Suprapubic skin (tissue), 4 donors: ENCODE measurements at regions not wholly inside any gene's neighbourhood (a gene's known extent, or its start where the extent isn't known, plus 50 kb on each side); places are given as distances from the start of the nearest gene placed in this dataset.
A peak's percentile ranks its signal among the peaks of the same experiment; 100 is the strongest.

Source experiments
- DNase-seq, 2 donors: peaks; one replicate each; pipeline ENCODE4 v3.0.0-alpha.2; 2019; ENCODE audit warnings: low spot score in 2 of 2
- H3K27ac ChIP-seq: fragments of 200-600 bp; sonication (generic); one replicate; pipeline ENCODE4 v1.5.1; 2019
- H3K27me3 ChIP-seq: fragments of 200-600 bp; sonication (generic); one replicate; pipeline ENCODE4 v1.5.1; 2019
- H3K36me3 ChIP-seq: fragments of 200-600 bp; sonication (generic); one replicate; pipeline ENCODE4 v1.5.1; 2019
- H3K4me1 ChIP-seq: fragments of 200-600 bp; sonication (generic); one replicate; pipeline ENCODE4 v1.5.1; 2019
- H3K4me3 ChIP-seq: fragments of 200-600 bp; sonication (generic); one replicate; pipeline ENCODE4 v1.5.1; 2019; ENCODE audit warnings: mild to moderate bottlenecking
- H3K9me3 ChIP-seq: fragments of 200-600 bp; sonication (generic); one replicate; pipeline ENCODE4 v1.5.1; 2019
- EP300 ChIP-seq: sonication (generic); formaldehyde crosslinking; IDR thresholded peaks from one replicate; pipeline ENCODE4 v1.6.1; 2017; ENCODE audit warnings: antibody characterized with exemption
- POLR2A ChIP-seq, 2 donors: fragments of 450-650 bp; IDR thresholded peaks; one replicate each; pipeline ENCODE4 v1.6.1; 2017; ENCODE audit warnings: antibody characterized with exemption in 2 of 2, mild to moderate bottlenecking in 2 of 2, moderate library complexity in 2 of 2
- POLR2AphosphoS5 ChIP-seq, 3 donors: sonication (generic); formaldehyde crosslinking; IDR thresholded peaks; one replicate each; pipeline ENCODE4 v1.6.1; 2017; ENCODE audit warnings: antibody characterized with exemption in 3 of 3
- WGBS: methylation state at CpG from one replicate; pipeline ENCODE4 v1.1.5; 2018; 5-methylcytosine and 5-hydroxymethylcytosine counted together
- TF ChIP-seq, protein P1 (sequence below), 2 donors: fragments of 200-600 bp in 1 of 2; fragments of 450-650 bp in 1 of 2; sonication (generic) in 1 of 2; IDR thresholded peaks; one replicate each; pipeline ENCODE4 v1.5.1; 2016 to 2019; ENCODE audit warnings: antibody characterized with exemption in 2 of 2, mild to moderate bottlenecking in 1 of 2, moderate library complexity in 1 of 2

DNA sequence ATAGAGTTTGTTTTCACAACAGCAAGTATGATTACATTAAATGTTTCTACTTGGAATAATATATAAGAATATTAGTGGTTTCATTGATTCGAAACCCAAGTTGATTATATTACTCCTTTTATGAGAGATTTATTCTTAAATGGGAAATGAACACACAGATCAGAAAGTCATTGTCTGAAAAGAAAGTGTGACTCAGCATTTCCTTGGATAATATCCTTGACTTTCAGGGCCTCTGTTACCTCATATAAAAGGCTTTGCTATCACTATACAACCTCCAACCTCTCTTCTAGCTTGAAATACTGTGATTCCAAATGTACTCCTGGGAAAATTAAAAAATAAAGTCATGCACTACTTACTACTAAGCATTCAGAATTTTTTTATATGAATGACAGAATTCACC, 295.3 kb upstream of the LYPLAL1 start:
- H3K4me3 ChIP-seq, result no peak overlapping the region
- no peaks in the 10 kb centered on the region for H3K36me3 ChIP-seq
- no peak for DNase-seq
- H3K27me3 ChIP-seq, result no peaks in the 10 kb centered on the region
- H3K4me1 ChIP-seq, result no peaks in the 10 kb centered on the region
- WGBS, result 80% methylated on average over 1 of the region's 1 CpG
- no peak overlapping the region for H3K27ac ChIP-seq
- no peak for TF ChIP-seq POLR2A (IDR thresholded peaks at IDR 0.05)
- no peaks in the 10 kb centered on the region for H3K9me3 ChIP-seq

DNA sequence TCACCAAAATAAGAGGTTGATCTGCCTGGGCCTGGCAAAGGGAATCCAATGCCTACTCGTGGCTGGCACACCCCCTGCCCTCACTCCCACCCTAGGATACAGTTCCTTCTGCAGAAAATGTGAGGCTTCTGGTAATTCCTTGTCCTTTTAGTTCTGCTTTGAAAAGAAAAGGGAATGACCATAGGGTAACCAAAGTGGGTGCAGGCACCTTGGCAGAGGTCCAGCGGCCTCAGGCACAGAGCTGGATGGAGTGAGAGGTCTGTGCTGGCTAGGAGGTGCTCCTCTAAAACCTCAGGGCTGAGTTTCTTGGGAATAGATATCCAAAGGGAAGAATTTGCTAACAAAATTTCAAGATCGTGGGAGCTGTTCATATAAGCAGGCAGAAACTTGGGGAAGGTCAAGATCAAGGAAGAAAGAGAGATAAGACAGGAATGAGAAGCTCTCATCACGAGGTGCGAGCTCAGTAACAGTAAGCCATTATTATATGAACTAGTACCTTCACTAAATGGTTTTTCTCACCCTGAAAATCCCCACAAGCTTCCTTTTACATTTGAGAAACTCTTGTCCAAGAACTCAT, 293.1 kb upstream of the LYPLAL1 start:
- no peaks in the 10 kb centered on the region for H3K9me3 ChIP-seq
- no peak for DNase-seq
- no peak for TF ChIP-seq POLR2A (IDR thresholded peaks at IDR 0.05)
- no peak for TF ChIP-seq POLR2AphosphoS5 (IDR thresholded peaks at IDR 0.05)
- no peak for TF ChIP-seq EP300
- TF ChIP-seq, protein P1, sequence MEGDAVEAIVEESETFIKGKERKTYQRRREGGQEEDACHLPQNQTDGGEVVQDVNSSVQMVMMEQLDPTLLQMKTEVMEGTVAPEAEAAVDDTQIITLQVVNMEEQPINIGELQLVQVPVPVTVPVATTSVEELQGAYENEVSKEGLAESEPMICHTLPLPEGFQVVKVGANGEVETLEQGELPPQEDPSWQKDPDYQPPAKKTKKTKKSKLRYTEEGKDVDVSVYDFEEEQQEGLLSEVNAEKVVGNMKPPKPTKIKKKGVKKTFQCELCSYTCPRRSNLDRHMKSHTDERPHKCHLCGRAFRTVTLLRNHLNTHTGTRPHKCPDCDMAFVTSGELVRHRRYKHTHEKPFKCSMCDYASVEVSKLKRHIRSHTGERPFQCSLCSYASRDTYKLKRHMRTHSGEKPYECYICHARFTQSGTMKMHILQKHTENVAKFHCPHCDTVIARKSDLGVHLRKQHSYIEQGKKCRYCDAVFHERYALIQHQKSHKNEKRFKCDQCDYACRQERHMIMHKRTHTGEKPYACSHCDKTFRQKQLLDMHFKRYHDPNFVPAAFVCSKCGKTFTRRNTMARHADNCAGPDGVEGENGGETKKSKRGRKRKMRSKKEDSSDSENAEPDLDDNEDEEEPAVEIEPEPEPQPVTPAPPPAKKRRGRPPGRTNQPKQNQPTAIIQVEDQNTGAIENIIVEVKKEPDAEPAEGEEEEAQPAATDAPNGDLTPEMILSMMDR (IDR thresholded peaks at IDR 0.05), result no peak
- WGBS, result 78% methylated on average over 5 of the region's 5 CpGs
- no peak overlapping the region for H3K4me3 ChIP-seq
- H3K27me3 ChIP-seq, result no peaks in the 10 kb centered on the region
- no peaks in the 10 kb centered on the region for H3K4me1 ChIP-seq
- no peak overlapping the region for H3K27ac ChIP-seq
- no peaks in the 10 kb centered on the region for H3K36me3 ChIP-seq

DNA sequence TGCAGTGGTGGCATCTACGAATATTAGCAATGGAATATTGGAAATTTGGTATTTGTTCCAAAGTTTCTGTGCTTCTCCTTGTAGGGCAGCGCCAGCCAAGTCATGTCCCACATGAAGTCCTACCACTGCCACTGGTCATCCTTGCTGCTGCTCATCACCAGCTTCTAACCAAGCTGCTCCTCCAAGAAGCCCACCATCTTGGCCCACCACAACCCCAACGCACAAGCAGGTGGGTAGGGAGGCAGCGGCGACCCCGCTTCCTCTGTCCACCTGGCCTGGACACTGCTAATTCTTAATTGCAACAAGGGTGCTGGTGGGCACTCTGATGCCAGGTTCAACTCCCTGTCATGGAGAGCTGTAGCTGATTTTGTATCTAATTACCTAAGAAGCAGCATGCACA, 291.2 kb upstream of the LYPLAL1 start:
- TF ChIP-seq POLR2AphosphoS5 (IDR thresholded peaks at IDR 0.05) (no peak), EP300 (no peak), POLR2A (IDR thresholded peaks at IDR 0.05) (no peak)
- TF ChIP-seq, protein P1 (IDR thresholded peaks at IDR 0.05), result no peak
- H3K4me1 ChIP-seq, result no peaks in the 10 kb centered on the region
- H3K9me3 ChIP-seq, result no peaks in the 10 kb centered on the region
- H3K36me3 ChIP-seq, result no peaks in the 10 kb centered on the region
- no peak overlapping the region for H3K4me3 ChIP-seq
- DNase-seq, result peak in 1 of 2 donors; percentile 56
- H3K27ac ChIP-seq, result no peak overlapping the region
- 97% methylated on average over 5 of the region's 6 CpGs for WGBS
- no peaks in the 10 kb centered on the region for H3K27me3 ChIP-seq

DNA sequence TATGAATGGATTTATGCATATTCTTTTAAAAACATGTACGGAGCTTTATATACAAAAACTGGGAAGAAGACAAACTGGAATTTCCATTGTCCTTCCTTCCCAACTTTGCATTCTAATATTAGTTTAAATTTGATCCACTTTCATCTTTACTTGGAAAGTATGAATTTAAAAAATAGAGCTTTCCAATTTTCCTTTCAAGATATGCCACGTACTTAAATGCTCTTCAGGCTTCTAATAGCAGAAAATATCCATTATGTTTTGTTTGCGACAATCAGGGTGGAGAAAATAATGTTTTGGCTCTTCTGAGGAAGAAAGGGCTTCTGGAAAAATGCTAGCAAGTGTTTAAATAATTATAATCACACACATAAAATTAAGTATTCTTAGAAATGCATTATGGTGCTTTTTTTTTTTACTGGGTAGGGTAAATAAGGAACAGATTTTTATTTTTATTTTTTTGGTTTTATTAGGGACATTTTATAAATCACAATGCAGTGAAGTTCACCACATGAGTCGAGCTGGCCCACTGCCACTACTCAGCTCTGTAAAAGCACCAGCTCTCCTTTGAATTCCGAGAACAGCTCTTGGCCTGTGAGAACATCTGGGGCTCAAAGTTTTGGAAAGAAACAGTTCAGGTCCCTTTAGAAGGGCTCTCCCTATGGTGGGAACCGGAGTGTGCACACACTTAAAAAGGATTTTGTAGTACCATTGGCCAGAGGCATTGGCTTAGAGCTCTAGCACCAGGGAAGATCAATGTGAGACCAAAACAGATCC, 287.4 kb upstream of the LYPLAL1 start:
- no peak overlapping the region for H3K4me3 ChIP-seq
- DNase-seq, result no peak
- WGBS, result 48% methylated on average over 6 of the region's 6 CpGs

DNA sequence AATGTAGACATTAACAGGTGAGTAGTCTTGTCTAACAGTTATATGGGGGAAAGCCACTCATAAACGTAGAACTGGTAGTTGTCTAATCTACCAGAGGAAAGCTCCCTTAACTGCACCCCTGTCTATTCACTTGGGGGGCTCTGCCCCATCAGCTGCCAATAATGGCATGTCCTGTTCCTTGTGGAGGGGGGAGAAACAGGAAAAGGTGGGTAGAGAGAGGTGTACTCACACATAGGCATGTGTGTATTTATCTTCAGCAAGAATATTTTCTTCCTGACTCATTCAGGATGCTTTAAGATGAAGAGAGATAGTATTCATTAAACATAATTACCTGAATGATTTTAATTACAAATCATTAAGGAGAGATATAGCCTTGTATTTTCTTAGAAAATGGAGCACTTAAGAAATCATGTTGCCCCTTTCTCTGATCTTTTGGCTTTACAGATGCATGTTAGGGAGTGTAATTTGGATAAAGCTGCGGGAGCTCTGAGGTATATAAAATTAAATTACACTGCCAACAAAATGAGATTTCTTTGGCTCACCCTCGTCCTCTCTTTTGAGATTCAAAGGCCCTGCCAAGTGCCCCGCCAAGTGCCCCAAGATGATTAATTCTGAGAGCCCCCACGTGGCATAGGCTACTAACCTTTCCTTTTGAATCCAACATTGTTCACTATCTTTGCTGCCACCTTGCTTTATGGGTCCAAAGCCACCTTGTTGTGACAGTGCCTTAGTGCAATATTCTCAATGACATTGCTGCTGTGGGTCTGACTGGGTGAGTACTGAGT, 286.3 kb upstream of the LYPLAL1 start:
- TF ChIP-seq, protein P1 (IDR thresholded peaks at IDR 0.05), result no peak
- TF ChIP-seq POLR2A (IDR thresholded peaks at IDR 0.05) (no peak), EP300 (no peak), POLR2AphosphoS5 (IDR thresholded peaks at IDR 0.05) (no peak)
- DNase-seq, result no peak
- H3K27me3 ChIP-seq, result no peaks in the 10 kb centered on the region
- no peak overlapping the region for H3K4me3 ChIP-seq
- 57% methylated on average over 5 of the region's 5 CpGs for WGBS
- no peak overlapping the region for H3K27ac ChIP-seq
- H3K9me3 ChIP-seq, result no peaks in the 10 kb centered on the region
- H3K36me3 ChIP-seq, result no peaks in the 10 kb centered on the region
- H3K4me1 ChIP-seq, result no peaks in the 10 kb centered on the region

More for the DNA sequence above, 287.4 kb upstream of the LYPLAL1 start:
- Histone ChIP-seq H3K9me3 (no peaks in the 10 kb centered on the region), H3K27me3 (no peaks in the 10 kb centered on the region), H3K36me3 (no peaks in the 10 kb centered on the region), H3K4me1 (no peaks in the 10 kb centered on the region), H3K27ac (no peak overlapping the region)
- TF ChIP-seq EP300 (no peak), POLR2A (IDR thresholded peaks at IDR 0.05) (no peak), POLR2AphosphoS5 (IDR thresholded peaks at IDR 0.05) (no peak)
- TF ChIP-seq, protein P1 (IDR thresholded peaks at IDR 0.05), result no peak
